ENCODE measurements at regions not wholly inside any gene's neighbourhood (a gene's known extent, or its start where the extent isn't known, plus 50 kb on each side); places are given as distances from the start of the nearest gene placed in this dataset.

DNA sequence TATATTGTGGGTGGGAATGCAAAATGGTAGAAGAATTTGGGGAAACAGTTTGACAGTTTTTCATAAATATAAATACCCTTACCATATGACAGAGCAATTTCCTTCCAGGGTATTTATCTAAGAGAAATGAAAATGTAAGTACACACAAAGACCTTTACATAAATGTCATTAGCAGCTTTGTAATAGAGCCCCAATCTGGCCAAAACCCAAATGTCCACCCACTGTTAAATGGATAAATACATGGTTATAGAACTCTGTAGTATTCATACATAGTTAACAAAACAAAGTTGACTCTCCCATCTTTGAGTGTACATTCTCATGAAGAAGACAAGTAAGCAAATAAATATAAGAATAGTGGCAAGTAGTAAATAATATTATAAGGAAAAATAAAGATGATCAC lies 514.8 kb upstream of the NOX3 start:
- DNase-seq: no peak

DNA sequence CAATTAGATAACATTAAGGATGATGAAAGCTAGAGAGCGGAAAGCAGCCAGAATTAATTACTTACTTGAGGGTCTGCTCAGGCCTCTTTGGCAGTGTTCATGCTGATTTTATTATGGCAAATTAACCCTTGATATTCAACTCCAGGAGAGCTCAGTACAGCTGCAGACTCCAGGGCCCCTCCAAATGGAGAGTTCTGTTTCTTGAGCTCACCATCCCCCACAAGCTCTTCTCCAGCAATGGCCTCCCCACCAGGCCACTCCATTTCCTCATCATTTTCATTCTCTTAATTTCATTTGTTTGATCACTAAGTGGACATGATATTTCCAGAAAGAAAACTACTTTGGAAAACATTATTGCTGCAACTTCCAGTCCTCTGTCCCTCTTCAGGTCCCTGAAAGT lies 513.3 kb upstream of the NOX3 start:
- no peak for DNase-seq

DNA sequence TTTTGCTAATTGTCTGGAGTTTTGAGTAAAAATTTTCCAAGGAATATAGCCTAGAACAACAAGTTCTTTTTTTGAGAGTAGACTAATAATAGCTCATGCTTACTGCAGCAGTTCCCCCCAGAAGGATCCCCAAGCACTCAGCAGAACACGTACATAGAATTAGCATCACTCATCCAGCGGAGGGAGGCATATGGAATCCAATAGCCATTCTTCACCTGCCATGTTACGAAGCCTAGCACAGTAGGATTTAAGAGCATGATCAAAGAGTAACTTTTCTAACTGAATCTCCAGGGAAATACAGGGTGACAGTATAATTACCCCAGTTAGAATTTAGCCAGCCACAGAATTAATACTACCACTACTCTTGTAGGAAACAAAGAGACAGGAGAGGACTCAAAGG lies 511.7 kb upstream of the NOX3 start:
- no peak for DNase-seq

DNA sequence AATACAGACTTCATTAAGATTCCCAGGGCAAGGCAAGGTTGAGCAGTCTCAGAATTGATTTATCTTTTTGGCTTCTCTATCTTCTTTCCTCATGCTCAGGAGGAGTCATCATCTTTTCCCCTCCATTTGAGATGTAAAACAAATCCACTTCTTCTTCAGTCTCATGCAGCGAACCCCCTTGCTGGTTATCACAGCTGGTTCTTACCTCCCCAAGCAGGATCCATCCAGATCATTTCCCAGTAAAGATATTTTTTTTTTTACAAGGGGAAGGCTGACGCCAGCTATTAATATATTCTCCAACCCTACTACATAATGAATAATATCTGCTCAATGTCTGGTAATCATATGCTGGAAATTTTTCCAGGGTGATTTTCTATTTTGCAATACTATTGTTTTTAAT lies 508.9 kb upstream of the NOX3 start:
- DNase-seq: peak; percentile 3

DNA sequence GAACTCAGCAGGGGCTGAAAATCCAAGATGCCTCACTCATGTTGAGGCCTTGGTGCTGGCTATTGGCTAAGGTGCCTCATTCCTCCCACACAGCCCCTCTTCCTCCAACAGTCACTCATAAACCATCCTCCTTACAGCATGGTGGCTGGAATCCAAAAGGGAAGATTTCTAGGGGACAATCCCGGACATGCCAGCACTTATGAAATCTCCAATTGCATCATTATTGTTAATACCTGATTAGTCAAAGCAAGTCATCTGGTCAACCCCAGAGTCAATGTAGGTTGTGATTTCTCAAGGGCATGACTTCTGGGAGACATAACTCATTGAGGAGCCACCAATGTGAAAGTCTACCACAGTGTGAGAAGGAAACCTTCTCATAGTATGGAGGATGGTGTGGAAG lies 506.6 kb upstream of the NOX3 start:
- no peak for DNase-seq

DNA sequence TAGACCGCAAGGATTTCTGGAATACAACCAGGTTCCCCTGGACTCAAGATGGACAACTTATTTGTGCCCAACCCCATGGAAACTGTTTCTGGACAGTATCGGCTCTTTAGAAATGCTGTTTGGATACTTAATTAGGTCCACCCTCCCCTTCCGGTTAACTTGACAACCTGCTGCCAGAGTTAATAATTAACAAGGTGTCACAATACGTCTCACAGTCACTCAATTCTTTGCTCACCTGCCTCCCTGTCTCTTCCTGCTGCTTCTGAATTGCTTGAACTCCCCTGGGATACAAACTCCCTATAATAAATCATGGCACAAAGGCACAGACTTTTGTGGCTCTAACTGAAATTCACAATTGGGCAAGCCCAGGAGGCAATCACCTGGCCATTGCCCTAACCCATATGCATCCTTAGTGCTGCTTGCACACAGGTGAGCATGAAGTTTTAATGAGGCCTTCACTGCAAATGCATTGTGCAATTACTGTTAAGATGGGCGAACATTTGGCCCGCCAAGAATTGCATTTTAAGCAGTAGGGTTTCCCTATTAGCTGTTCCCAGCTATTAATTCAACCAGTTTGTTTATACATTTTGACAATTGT lies 504.4 kb upstream of the NOX3 start:
- no peak for DNase-seq

DNA sequence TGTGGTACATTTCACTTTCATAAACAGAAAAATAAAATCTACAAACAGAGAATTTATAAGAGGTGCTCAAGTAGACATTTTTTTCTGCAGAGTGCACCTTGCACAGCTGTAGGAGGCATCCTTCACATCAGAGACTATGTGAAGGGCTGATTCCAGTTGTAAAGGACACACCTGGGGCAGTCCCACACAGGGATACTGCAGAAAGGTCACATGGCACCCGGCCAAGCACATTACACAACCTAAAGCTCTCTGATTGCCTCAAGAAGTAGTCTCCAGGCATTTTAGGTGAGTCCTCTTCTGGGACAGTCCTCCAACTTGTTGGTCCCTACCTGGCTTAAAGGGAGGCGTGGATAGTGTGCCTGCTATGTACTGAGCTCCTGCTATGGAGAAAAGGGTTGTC lies 502.9 kb upstream of the NOX3 start:
- DNase-seq: no peak

DNA sequence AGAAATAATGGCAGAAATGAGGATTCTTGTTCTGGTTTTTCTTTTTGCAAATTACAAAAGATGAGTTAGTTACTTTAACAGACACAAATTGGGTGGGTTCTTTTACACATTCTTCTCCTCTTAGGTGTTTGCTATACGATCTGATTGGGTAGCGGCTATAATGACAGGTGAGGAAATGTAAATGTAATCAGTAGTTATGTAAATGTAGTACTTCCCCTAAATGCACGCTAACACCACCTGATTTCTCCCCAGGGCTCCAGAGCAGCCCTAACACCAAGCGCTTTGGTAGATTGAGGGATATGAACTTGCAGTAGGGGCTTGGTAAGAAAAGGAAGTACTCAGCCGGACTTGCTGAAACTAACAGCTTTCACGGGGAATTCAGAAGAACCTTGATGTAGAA lies 499.4 kb upstream of the NOX3 start:
- DNase-seq: no peak

DNA sequence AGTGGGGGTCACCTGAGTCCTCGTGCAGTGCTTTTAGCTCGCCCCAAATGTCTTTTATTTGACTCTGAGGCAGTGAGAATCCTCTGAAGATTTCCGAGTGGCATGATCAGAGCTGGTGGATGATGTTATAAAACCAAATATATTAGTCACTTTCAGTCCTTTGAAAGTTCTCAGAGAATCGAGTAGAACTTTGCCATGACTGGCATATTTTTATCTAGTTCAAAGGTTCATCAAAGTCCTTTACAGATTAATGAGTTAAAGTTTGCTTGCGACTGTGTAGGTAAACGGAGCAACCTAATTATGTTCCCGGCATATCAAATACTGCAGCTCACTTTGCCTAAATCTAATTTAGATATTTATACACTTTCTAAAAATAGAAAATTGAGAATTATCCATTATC lies 498.5 kb upstream of the NOX3 start:
- DNase-seq: no peak

DNA sequence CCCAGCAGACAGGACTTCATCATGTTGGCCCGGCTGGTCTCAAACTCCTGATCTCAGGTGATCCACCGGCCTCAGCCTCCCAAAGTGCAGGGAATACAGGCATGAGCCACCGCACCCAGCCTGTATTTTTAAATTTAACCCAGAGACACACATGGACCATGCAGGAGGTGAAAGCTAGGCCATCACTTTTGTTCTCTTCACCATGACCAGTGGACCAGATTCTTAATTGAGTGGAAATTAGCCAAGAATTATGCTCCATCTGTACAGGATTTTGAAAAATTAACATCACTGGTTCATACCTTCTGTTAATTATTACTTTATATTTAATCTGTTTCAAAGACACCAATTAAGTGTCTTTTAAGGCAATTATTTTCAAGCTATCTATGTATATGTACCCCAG lies 493.6 kb upstream of the NOX3 start:
- no peak for DNase-seq

DNA sequence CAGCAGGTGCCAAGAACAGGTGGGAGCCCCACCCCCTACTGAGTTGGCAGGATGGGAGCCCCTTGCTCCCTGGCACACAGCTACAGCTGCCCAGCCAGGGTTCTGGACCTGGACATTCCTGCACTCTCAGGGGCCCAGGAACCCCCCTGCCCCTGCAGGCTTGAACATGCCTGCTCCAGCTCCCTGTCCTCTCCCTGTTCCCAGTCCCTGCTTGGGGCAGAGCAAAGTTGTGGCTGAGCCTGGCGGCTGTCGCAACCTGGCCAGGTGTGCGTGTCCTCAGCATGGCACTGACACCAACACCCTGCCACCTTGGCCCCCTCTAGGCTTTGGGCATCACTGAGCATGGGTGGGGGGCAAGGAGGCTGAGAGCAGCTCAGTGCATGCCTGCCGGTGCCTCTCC lies 491.2 kb upstream of the NOX3 start:
- no peak for DNase-seq

DNA sequence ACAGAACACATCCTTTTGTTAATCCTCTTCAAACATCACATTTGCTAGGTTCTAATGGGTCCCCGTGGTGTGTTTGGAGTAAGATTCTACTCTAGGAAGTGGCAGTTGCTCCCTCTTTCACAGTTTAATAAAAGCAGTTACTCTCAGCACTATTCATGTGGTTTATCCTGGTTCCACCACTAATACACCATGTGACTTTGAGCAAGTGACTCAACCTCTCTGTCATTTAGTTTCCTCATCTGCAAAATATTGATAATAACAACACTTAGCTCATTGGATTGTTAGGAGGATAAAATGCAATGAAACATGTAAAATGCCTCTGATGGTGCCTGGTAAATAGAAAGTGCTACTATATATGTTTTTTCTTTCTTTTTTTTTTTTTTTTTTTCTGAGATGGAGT lies 488.0 kb upstream of the NOX3 start:
- DNase-seq: peak; percentile 15

DNA sequence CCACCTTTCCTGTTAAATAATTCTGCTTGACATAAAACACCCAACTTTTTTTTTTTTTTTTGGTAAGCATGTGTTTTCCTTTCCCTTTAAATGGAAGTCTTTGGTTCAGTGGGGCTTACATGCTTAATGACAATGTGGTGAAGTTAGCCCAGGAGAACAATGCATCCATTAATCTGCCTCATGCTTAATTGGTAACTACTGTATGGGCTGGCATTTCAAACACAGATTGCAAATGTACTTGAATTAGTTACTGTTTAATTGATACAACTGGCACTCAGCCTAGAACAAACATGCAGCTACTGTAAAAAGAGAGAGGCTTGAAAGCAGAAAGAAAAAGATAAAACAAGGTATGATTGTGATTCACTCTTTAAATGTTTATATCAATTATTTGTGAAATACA lies 483.6 kb upstream of the NOX3 start:
- no peak for DNase-seq

DNA sequence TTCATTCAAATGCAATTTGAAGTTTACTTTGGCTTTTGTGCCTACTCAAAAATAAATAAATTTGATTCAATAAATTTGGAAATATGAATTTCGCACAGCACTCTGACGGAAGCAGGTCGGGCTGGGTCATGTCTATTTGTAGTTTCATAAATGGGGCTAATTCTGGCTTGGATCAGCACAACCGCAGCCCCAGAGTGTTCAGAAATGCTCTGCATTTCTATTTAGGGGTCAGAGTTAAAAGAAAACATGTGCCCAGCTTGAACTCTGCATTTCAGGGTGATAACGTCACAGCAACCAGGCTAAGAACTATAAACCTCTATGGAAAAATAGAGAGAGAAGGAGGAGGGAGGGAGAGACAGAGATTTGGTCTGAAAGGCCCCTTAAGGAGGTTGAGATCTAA lies 480.9 kb upstream of the NOX3 start:
- DNase-seq: peak; percentile 10

DNA sequence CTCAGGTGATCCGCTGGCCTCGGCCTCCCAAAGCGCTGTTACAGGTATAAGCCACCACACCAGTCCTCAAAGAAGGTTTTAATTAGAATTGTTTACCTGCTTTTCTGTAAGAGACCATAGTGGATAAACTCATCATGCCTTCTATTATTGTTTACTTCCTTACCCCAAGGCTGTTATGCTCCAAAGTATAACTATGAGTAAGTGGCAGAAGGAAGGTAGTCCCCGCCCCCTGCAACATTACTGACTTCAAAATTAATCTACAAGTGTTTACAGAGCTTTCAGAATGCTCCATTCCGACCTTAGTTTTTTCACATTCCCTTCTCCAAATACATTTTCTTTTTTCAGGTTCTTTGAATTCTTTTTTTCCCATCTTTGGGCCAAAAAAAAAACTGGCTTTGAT lies 480.5 kb upstream of the NOX3 start:
- no peak for DNase-seq

DNA sequence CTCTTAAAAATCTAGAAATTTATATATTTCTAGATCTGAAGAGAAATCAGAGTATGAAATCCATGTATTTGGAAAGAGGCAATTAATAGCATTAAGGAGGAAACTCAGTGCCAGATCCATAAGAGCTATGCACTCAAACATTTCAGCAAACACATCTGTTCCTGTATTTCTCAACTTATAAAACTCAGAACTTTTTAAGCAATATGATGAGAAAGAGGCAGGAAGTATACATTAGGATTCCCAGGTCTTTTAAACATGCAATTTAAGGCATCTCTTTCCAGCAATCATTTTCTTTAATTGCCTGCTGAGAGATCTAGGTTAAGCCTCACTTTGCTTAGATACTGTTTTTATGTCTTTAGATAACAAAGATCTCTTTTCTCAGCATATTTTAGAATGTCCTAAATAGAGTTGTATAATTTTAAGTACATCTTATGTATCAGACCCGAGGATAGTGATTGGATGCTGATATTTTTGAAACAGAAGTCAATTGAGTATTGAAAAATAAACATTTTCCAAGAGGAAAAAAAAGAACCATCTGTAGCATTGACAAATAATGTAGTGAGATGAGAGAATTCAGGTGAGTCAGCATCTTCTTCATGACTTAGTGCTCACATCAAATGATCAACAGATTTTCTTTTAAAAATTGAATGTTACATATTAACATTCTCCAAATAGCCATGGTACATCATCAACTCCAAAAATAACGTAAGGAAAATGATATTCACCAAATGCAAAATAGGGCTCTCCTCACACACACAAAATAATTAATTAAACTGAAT lies 461.4 kb upstream of the NOX3 start:
- DNase-seq: no peak

DNA sequence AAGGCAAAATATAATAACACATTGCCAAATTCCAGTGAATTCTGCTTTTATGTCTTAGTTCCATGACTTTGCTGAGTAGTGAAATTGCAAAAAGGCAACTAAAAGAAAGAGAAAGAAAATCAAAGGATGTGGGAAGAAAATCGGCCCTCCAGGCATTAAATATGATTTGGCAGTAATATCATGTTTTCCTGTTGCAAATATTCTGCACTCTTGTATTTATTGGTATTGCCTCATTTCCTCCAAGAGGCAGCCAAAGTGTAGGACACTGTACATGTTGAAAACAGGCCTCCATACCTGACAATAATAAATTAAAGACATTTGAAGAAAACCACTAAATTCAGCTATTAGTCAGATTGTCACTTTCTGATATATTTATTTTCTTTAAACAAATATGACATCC lies 460.0 kb upstream of the NOX3 start:
- no peak for DNase-seq

DNA sequence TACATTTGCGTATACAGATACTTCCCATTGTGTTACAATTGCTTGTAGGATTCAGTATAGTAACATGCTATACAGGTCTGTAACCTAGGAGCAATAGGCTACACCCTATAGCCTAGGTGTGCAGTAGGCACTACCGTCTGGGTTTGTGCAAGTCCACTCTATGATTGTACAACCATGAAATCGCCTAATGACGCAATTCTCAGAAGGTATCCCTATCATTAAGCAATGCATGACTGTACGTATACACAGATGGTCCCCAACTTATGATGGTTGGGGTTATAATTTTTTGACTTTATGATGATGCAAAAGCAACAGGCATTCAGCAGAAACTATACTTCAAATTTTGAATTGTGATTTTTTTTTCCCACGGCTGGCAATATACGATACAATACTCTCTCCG lies 458.2 kb upstream of the NOX3 start:
- DNase-seq: no peak

DNA sequence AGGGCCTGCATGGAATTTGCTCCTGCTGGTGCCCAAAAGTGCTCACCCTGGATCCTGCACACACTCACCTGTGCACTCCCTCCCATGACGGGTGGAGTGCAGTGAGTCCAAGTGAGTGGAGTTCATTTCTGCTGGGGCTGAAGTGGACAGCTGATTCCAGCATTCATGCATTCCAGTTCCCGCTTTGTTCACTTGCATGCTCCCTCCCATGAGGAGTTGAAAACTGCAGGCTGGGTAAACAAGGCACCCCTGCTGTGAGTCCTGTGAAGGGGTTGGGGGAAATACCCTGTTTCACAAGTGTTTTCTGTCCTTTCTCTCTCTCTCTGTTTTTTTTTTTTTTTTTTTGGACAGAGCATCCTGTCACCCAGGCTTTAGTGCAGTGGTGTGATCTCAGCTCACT lies 454.1 kb upstream of the NOX3 start:
- no peak for DNase-seq

DNA sequence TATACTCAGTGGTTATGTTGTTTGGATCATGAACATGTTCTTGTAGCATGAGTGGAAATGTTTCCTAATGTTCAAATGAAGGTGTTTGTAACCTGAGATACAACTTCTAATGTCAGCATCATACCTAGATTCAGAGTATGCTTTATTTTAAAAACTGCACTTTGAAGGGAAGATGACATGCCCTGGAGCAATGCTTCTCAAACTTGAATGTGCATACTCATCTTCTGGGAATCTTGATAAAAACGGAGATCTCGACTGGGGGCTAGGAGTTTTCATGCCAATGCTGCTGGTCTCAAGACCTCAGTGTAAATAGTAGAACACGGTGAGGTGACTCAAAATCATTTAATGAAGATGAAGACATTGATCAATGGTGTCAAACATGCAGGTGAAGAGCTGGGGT lies 440.0 kb upstream of the NOX3 start:
- DNase-seq: no peak

DNA sequence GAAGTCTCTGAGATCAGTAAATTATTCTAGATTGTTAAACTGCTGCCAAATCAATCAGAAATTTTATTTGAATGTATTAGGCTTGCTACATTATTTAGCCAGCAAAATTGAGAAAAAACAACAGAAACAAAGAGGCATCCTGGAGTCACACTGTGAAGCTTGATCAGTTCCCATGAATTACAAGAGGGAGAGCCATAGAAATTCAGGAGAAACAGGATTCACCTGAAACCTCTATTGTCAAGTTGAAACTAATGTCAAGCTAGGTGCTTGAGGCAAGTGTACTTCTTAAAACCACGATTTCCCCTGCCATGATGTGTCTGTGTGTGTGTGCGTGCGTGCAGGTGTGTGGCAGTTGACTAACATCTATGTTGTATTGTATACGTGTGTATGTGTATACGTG lies 439.1 kb upstream of the NOX3 start:
- DNase-seq: no peak

DNA sequence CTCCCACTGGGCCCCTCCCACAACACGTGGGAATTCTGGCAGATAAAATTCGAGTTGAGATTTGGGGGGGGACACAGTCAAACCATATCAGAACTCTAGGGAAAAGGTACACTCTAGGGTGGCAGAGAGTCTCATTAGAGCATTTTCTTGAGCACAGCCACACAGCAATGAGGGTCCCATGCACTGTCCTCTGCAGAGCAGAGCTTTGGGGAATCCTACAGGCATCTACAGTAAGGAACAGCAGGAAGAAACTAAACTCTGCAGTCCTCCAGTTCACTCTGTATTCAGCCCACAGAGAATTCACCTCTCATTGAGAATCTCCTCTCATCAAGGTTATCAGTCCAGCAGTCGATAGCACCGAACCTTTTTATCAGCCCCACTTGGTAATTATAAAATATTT lies 438.6 kb upstream of the NOX3 start:
- DNase-seq: no peak

DNA sequence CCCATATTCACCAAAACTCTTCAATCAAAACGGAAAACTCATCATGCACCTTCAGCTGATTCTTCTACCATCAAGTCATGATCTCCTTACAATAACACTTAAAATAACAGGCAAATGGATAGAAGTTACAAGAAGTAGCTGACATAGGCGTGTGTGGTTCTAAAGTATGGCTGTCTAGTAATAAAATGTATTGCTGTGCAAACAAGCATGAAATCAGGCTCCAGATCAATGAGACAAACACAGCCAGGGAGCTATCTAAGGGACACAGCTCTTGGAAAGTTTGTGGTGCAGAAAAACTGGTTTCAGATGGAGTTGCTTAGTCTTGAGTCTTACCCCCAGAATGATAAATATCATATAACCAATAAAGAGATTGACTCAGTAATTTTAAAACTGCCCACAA lies 434.8 kb upstream of the NOX3 start:
- DNase-seq: no peak

DNA sequence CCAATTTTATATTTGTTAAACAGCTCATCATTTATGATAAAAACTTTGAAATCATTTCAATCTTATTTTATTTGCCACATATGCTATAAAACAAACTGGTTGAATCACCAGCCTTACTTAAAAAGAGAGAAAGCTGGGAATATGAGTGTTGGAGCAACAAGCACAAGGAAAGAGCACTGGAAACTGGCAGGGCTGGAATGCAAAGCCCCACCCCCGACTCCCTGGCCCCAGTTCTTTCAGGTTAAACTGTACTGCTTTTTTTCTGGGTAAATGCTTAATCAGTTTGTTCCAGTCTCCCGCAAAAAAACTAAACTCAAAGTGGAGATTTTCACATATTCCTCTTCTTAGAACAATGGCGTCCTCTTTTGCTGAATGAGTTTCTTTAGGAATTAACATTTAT lies 433.8 kb upstream of the NOX3 start:
- no peak for DNase-seq

DNA sequence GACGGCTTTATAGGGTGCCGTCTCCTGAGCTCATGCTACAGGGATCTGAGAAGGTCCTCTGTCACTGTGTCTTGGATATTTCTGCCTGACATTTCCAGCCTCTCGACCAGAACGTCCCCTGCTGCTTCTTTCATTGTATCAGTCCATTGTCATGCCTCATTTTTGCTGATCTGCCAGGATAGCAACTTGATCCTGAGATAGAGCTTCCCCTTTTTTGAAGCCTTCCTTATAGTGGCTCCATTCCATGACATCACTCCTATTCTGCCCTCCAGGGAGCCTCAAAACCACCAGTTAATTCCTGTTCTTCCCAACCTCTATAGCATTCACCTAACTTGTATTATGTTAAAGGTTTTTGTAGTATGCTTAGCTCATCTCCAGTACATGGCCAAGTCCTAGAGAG lies 431.8 kb upstream of the NOX3 start:
- DNase-seq: no peak
